Liver (tissue), 3 donors: ENCODE measurements at regions not wholly inside any gene's neighbourhood (a gene's known extent, or its start where the extent isn't known, plus 50 kb on each side); places are given as distances from the start of the nearest gene placed in this dataset.

ENCODE experiments used
- GABPA ChIP-seq, 2 donors: IDR thresholded peaks in 1 of 2; conservative IDR thresholded peaks in 1 of 2; 2 replicates each; pipeline ENCODE4 v1.6.1; 2016; ENCODE audit warnings: antibody characterized with exemption in 2 of 2, mild to moderate bottlenecking in 1 of 2, moderate library complexity in 1 of 2
- JUND ChIP-seq, 2 donors: IDR thresholded peaks; 2 replicates each; pipeline ENCODE4 v1.6.1; 2016; ENCODE audit warnings: antibody characterized with exemption in 2 of 2
- MAX ChIP-seq: IDR thresholded peaks from 2 replicates; pipeline ENCODE4 v1.6.1; 2016; ENCODE audit warnings: antibody characterized with exemption
- RAD21 ChIP-seq, 2 donors: IDR thresholded peaks; 2 replicates each; pipeline ENCODE4 v1.6.1; 2016; ENCODE audit warnings: antibody characterized with exemption in 2 of 2, mild to moderate bottlenecking in 2 of 2
- REST ChIP-seq: IDR thresholded peaks from 2 replicates; pipeline ENCODE4 v1.6.1; 2016; ENCODE audit warnings: antibody characterized with exemption, mild to moderate bottlenecking
- SP1 ChIP-seq: IDR thresholded peaks from 2 replicates; pipeline ENCODE4 v1.6.1; 2018; ENCODE audit warnings: antibody characterized with exemption, mild to moderate bottlenecking
- TAF1 ChIP-seq: conservative IDR thresholded peaks from 2 replicates; pipeline ENCODE4 v1.6.1; 2016; ENCODE audit warnings: antibody characterized with exemption, mild to moderate bottlenecking
- YY1 ChIP-seq: IDR thresholded peaks from 2 replicates; pipeline ENCODE4 v1.6.1; 2016; ENCODE audit warnings: antibody characterized with exemption, mild to moderate bottlenecking
- ZBTB33 ChIP-seq: IDR thresholded peaks from 2 replicates; pipeline ENCODE4 v1.6.1; 2016; ENCODE audit warnings: antibody characterized with exemption
- TF ChIP-seq, protein P1 (sequence below): fragments of 150-350 bp; IDR thresholded peaks from 2 replicates; pipeline ENCODE4 v1.5.1; 2017; ENCODE audit warnings: improper control_type of control experiment, low read depth, low read length; ENCODE audit not compliant: missing input control
- donor health status: healthy.
- donor health status: healthy.

DNA sequence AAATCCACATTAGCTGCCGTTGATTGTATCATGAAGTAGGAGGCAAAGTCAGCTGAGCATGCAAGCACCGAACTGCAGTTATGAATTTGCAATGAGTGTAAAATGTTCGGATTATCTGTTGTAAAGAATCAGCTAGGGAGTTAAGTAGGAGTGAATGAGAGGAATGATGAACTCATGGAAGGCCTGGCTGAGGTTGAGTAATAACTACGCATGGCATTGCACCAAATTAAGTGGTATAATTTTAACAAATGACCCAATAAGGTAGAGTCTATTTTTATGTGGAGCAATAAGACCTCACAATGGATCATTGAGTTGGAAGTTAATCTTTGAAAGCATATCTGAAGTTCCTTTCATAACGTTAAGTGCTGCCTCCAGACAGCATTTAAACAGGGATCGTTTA is 288.2 kb upstream of the CHST9 start:
- TF ChIP-seq, protein P1, sequence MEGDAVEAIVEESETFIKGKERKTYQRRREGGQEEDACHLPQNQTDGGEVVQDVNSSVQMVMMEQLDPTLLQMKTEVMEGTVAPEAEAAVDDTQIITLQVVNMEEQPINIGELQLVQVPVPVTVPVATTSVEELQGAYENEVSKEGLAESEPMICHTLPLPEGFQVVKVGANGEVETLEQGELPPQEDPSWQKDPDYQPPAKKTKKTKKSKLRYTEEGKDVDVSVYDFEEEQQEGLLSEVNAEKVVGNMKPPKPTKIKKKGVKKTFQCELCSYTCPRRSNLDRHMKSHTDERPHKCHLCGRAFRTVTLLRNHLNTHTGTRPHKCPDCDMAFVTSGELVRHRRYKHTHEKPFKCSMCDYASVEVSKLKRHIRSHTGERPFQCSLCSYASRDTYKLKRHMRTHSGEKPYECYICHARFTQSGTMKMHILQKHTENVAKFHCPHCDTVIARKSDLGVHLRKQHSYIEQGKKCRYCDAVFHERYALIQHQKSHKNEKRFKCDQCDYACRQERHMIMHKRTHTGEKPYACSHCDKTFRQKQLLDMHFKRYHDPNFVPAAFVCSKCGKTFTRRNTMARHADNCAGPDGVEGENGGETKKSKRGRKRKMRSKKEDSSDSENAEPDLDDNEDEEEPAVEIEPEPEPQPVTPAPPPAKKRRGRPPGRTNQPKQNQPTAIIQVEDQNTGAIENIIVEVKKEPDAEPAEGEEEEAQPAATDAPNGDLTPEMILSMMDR = no peak
- no peak for TF ChIP-seq SP1
- no peak for TF ChIP-seq TAF1
- TF ChIP-seq REST = no peak
- no peak for TF ChIP-seq GABPA (IDR thresholded peaks at IDR 0.05 in 1 of 2, conservative IDR thresholded peaks at IDR 0.05 in 1 of 2)
- no peak for TF ChIP-seq ZBTB33
- TF ChIP-seq MAX = no peak
- TF ChIP-seq YY1 = no peak
- no peak for TF ChIP-seq RAD21 (IDR thresholded peaks at IDR 0.05)
- TF ChIP-seq JUND (IDR thresholded peaks at IDR 0.05) = no peak
